Trophoblast cell (in vitro differentiated cells and primary cell): ENCODE measurements at regions not wholly inside any gene's neighbourhood (a gene's known extent, or its start where the extent isn't known, plus 50 kb on each side); places are given as distances from the start of the nearest gene placed in this dataset.
"Not testable (repeated sequence)": the region's sequence is repeated elsewhere in the genome, so short reads cannot be mapped to it uniquely, and the experiment has no call there.

Experiments used
- DNase-seq, 2 donors: peaks; one replicate each; pipeline ENCODE4 v3.0.0-alpha.2; 2016
- H2AFZ ChIP-seq: 2 replicates; pipeline ENCODE4 v1.6.1; 2013; ENCODE audit warnings: low read length, moderate library complexity, mild to moderate bottlenecking; ENCODE audit not compliant: insufficient read depth, poor library complexity
- H2AK5ac ChIP-seq: 2 replicates; pipeline ENCODE4 v1.6.1; 2013; ENCODE audit warnings: mild to moderate bottlenecking, low read length
- H2BK120ac ChIP-seq: 2 replicates; pipeline ENCODE4 v1.6.1; 2013; ENCODE audit warnings: low read length, mild to moderate bottlenecking, moderate library complexity; ENCODE audit not compliant: insufficient read depth, poor library complexity
- H2BK12ac ChIP-seq: 2 replicates; pipeline ENCODE4 v1.6.1; 2013; ENCODE audit warnings: mild to moderate bottlenecking, low read length, moderate library complexity
- H2BK5ac ChIP-seq: 2 replicates; pipeline ENCODE4 v1.6.1; 2013; ENCODE audit warnings: low read length, low read depth, moderate library complexity, mild to moderate bottlenecking; ENCODE audit not compliant: poor library complexity
- H3K14ac ChIP-seq: 2 replicates; pipeline ENCODE4 v1.6.1; 2013; ENCODE audit warnings: mild to moderate bottlenecking, low read length
- H3K18ac ChIP-seq: 2 replicates; pipeline ENCODE4 v1.6.1; 2013; ENCODE audit warnings: mild to moderate bottlenecking, low read length
- H3K23ac ChIP-seq: 2 replicates; pipeline ENCODE4 v1.6.1; 2013; ENCODE audit warnings: low read length
- H3K27ac ChIP-seq: 2 replicates; pipeline ENCODE4 v1.5.1; 2013; ENCODE audit warnings: low read depth, mild to moderate bottlenecking, inconsistent platforms, low read length, moderate library complexity
- H3K27me3 ChIP-seq: 2 replicates; pipeline ENCODE4 v1.6.1; 2013; ENCODE audit warnings: inconsistent platforms, mild to moderate bottlenecking, low read length, moderate library complexity; ENCODE audit not compliant: insufficient read depth
- H3K36me3 ChIP-seq, 2 experiments: 1 replicate in 1 of 2; 2 replicates in 1 of 2; pipeline ENCODE4 v1.6.1; 2013; ENCODE audit warnings: low read length in 2 of 2, mild to moderate bottlenecking in 2 of 2, moderate library complexity in 1 of 2; ENCODE audit not compliant: insufficient read depth in 2 of 2, control insufficient read depth in 1 of 2
- H3K4ac ChIP-seq: 2 replicates; pipeline ENCODE4 v1.6.1; 2013; ENCODE audit warnings: low read depth, mild to moderate bottlenecking, low read length, moderate library complexity
- H3K4me1 ChIP-seq, 2 experiments: 1 replicate in 1 of 2; 2 replicates in 1 of 2; pipeline ENCODE4 v1.6.1; 2013; ENCODE audit warnings: low read length in 2 of 2, mild to moderate bottlenecking in 2 of 2, moderate library complexity in 1 of 2; ENCODE audit not compliant: insufficient read depth in 2 of 2, control insufficient read depth in 1 of 2
- H3K4me2 ChIP-seq: 2 replicates; pipeline ENCODE4 v1.6.1; 2013; ENCODE audit warnings: inconsistent platforms, mild to moderate bottlenecking, low read length, moderate library complexity
- H3K4me3 ChIP-seq: 2 replicates; pipeline ENCODE4 v1.5.1; 2013; ENCODE audit warnings: mild to moderate bottlenecking, low read depth, low read length, inconsistent platforms
- H3K79me1 ChIP-seq: one replicate; pipeline ENCODE4 v1.6.1; 2013; ENCODE audit warnings: low read length
- H3K79me2 ChIP-seq: 2 replicates; pipeline ENCODE4 v1.6.1; 2013; ENCODE audit warnings: low read length, mild to moderate bottlenecking; ENCODE audit not compliant: control insufficient read depth, insufficient read depth, poor library complexity
- H3K9ac ChIP-seq: 2 replicates; pipeline ENCODE4 v1.6.1; 2013; ENCODE audit warnings: mild to moderate bottlenecking, low read length
- H3K9me3 ChIP-seq: 2 replicates; pipeline ENCODE4 v1.6.1; 2013; ENCODE audit warnings: low read depth, mild to moderate bottlenecking, control low read depth, inconsistent platforms, low read length; ENCODE audit not compliant: insufficient read depth
- H4K12ac ChIP-seq: 2 replicates; pipeline ENCODE4 v1.6.1; 2013; ENCODE audit warnings: low read depth, mild to moderate bottlenecking, low read length, moderate library complexity
- H4K8ac ChIP-seq: 2 replicates; pipeline ENCODE4 v1.6.1; 2013; ENCODE audit warnings: low read depth, mild to moderate bottlenecking, low read length, moderate library complexity
- H4K91ac ChIP-seq: one replicate; pipeline ENCODE4 v1.6.1; 2013; ENCODE audit warnings: low read depth, mild to moderate bottlenecking, low read length, moderate library complexity
- WGBS: extraction: QIAGEN DNeasy Blood & Tissue Kit; methylation state at CpG from one replicate; pipeline ENCODE4 v1.1.7; 2013; ENCODE audit warnings: missing lambda C conversion rate; ENCODE audit not compliant: insufficient read length, insufficient coverage; ENCODE audit errors: extremely low coverage; 5-methylcytosine and 5-hydroxymethylcytosine counted together

GRCh38 chr15:66998234-66998633 is 67.2 kb upstream of the SMAD3 start:
- not testable (repeated sequence) for H3K4me1 ChIP-seq, H2BK12ac ChIP-seq, H3K14ac ChIP-seq, DNase-seq, H3K27ac ChIP-seq, H2BK120ac ChIP-seq, H3K4me2 ChIP-seq, H3K23ac ChIP-seq, H3K4ac ChIP-seq, H3K18ac ChIP-seq, H3K79me1 ChIP-seq, H4K8ac ChIP-seq, H4K12ac ChIP-seq, H2AFZ ChIP-seq, H3K36me3 ChIP-seq, H3K9me3 ChIP-seq, H2AK5ac ChIP-seq, H2BK5ac ChIP-seq, H4K91ac ChIP-seq, H3K4me3 ChIP-seq, H3K79me2 ChIP-seq, H3K9ac ChIP-seq, H3K27me3 ChIP-seq
- WGBS: no CpG with 5 or more reads among the region's 1 CpG

GRCh38 chr15:66999046-66999968 is 66.1 kb upstream of the SMAD3 start:
- no peak overlapping the region for H3K4me2 ChIP-seq
- H2AFZ ChIP-seq: no peak overlapping the region
- H3K9ac ChIP-seq: no peak overlapping the region
- no peaks in the 10 kb centered on the region for H3K27me3 ChIP-seq
- no peak overlapping the region for H3K14ac ChIP-seq
- H3K23ac ChIP-seq: no peak overlapping the region
- no peak overlapping the region for H3K18ac ChIP-seq
- no peak overlapping the region for H3K27ac ChIP-seq
- H2BK120ac ChIP-seq: no peak overlapping the region
- no peak overlapping the region for H4K91ac ChIP-seq
- H2AK5ac ChIP-seq: no peak overlapping the region
- no peaks in the 10 kb centered on the region for H3K4me1 ChIP-seq
- H4K12ac ChIP-seq: no peak overlapping the region
- no peak overlapping the region for H4K8ac ChIP-seq
- no peak for DNase-seq
- H3K79me2 ChIP-seq: no peaks in the 10 kb centered on the region
- H2BK12ac ChIP-seq: no peak overlapping the region
- H3K79me1 ChIP-seq: no peaks in the 10 kb centered on the region
- H3K9me3 ChIP-seq: no peaks in the 10 kb centered on the region
- H3K4me3 ChIP-seq: no peak overlapping the region
- no CpG with 5 or more reads among the region's 1 CpG for WGBS
- no peaks in the 10 kb centered on the region for H3K36me3 ChIP-seq
- H3K4ac ChIP-seq: no peak overlapping the region
- no peak overlapping the region for H2BK5ac ChIP-seq

- no peak overlapping the region for H2AFZ ChIP-seq
- H3K4me3 ChIP-seq: no peak overlapping the region
- H2BK12ac ChIP-seq: no peak overlapping the region
- H3K79me2 ChIP-seq: no peaks in the 10 kb centered on the region
- DNase-seq: no peak
- no peaks in the 10 kb centered on the region for H3K9me3 ChIP-seq
- no peaks in the 10 kb centered on the region for H3K4me1 ChIP-seq
- H2BK120ac ChIP-seq: no peak overlapping the region
- no peaks in the 10 kb centered on the region for H3K36me3 ChIP-seq
- no peak overlapping the region for H3K4ac ChIP-seq
- H3K14ac ChIP-seq: no peak overlapping the region
- H3K23ac ChIP-seq: no peak overlapping the region
- H4K91ac ChIP-seq: no peak overlapping the region
- no peak overlapping the region for H4K8ac ChIP-seq
- no peak overlapping the region for H3K27ac ChIP-seq
- no peak overlapping the region for H3K4me2 ChIP-seq
- no peak overlapping the region for H3K18ac ChIP-seq
- no peak overlapping the region for H2AK5ac ChIP-seq
- no peak overlapping the region for H2BK5ac ChIP-seq
- H3K9ac ChIP-seq: no peak overlapping the region
- WGBS: no CpG with 5 or more reads among the region's 14 CpGs
- H4K12ac ChIP-seq: no peak overlapping the region
- no peaks in the 10 kb centered on the region for H3K27me3 ChIP-seq
- no peaks in the 10 kb centered on the region for H3K79me1 ChIP-seq
These were observed 64.5 kb upstream of the SMAD3 start for GRCh38 chr15:67000896-67001295.

GRCh38 chr15:67002368-67002767 is 63.0 kb upstream of the SMAD3 start:
- Histone ChIP-seq H2BK120ac (no peak overlapping the region), H3K23ac (no peak overlapping the region), H3K9ac (no peak overlapping the region), H3K4me2 (no peak overlapping the region), H3K4me1 (no peaks in the 10 kb centered on the region), H2AFZ (no peak overlapping the region), H3K4ac (no peak overlapping the region), H3K27ac (no peak overlapping the region), H4K91ac (no peak overlapping the region), H3K36me3 (no peaks in the 10 kb centered on the region), H3K27me3 (no peaks in the 10 kb centered on the region), H2BK5ac (no peak overlapping the region), H3K4me3 (no peak overlapping the region), H2AK5ac (no peak overlapping the region), H3K14ac (no peak overlapping the region), H2BK12ac (no peak overlapping the region), H3K79me2 (no peaks in the 10 kb centered on the region), H4K12ac (no peak overlapping the region), H3K79me1 (no peaks in the 10 kb centered on the region), H3K9me3 (no peaks in the 10 kb centered on the region), H4K8ac (no peak overlapping the region), H3K18ac (no peak overlapping the region)
- DNase-seq: no peak
